Caco-2 (cell line): ENCODE measurements at regions not wholly inside any gene's neighbourhood (a gene's known extent, or its start where the extent isn't known, plus 50 kb on each side); places are given as distances from the start of the nearest gene placed in this dataset.
"Not testable (repeated sequence)": the region's sequence is repeated elsewhere in the genome, so short reads cannot be mapped to it uniquely, and the experiment has no call there.

Experiments used
- BruUV-seq: library from RNA; stranded (reverse); fragments of 400-500 nt; replicated peaks from 2 replicates; lab custom pipeline; 2021; lab: Mats Ljungman, UMichigan
- CTCF ChIA-PET: fragments of 300-600 bp; sonication (Branson Sonifier 250); formaldehyde crosslinking; loops from one replicate; lab custom pipeline; 2022; ENCODE audit warnings: antibody characterized with exemption; lab: Charles Lee
- POLR2A ChIA-PET: fragments of 300-600 bp; sonication (Branson Sonifier 250); formaldehyde crosslinking; loops from one replicate; lab custom pipeline; 2022; ENCODE audit warnings: antibody characterized with exemption; lab: Charles Lee
- DNase-seq, 2 experiments: peaks; one replicate each; pipeline versions ENCODE4 v3.0.0 to v3.0.0-alpha.2; 2020 to 2022
- H3K27me3 ChIP-seq: replicated peaks from 2 replicates; pipeline ENCODE4 v1.6.0; 2011; ENCODE audit warnings: low read length; ENCODE audit not compliant: control insufficient read depth, insufficient read depth
- H3K36me3 ChIP-seq: 2 replicates; pipeline ENCODE4 v1.5.1; 2011; ENCODE audit warnings: low read length; ENCODE audit not compliant: control insufficient read depth, insufficient read depth
- H3K4me1 ChIP-seq: fragments of 250-450 bp; sonication (Bioruptor Pico); 2 replicates; pipeline ENCODE4 v1.5.1; 2020; ENCODE audit warnings: mild to moderate bottlenecking
- H3K4me3 ChIP-seq: 2 replicates; pipeline ENCODE4 v1.5.1; 2011; ENCODE audit warnings: low read depth, mild to moderate bottlenecking, control low read depth, low read length
- H3K9me3 ChIP-seq: fragments of 250-450 bp; sonication (Bioruptor Pico); 2 replicates; pipeline ENCODE4 v1.5.1; 2020; ENCODE audit warnings: mild to moderate bottlenecking, moderate library complexity
- H3K27ac Mint-ChIP-seq: one replicate; pipeline ENCODE4 v1.8.0; 2022; ENCODE audit warnings: mixed read lengths; ENCODE audit not compliant: unreplicated experiment
- H3K27me3 Mint-ChIP-seq: one replicate; pipeline ENCODE4 v1.8.0; 2022; ENCODE audit warnings: mixed read lengths; ENCODE audit not compliant: insufficient read depth, unreplicated experiment
- H3K36me3 Mint-ChIP-seq: one replicate; pipeline ENCODE4 v1.8.0; 2022; ENCODE audit warnings: mild to moderate bottlenecking, mixed read lengths; ENCODE audit not compliant: insufficient read depth, unreplicated experiment
- H3K4me1 Mint-ChIP-seq: one replicate; pipeline ENCODE4 v1.8.0; 2022; ENCODE audit warnings: low read depth, mixed read lengths; ENCODE audit not compliant: unreplicated experiment
- H3K4me3 Mint-ChIP-seq: one replicate; pipeline ENCODE4 v1.8.0; 2022; ENCODE audit warnings: mild to moderate bottlenecking, moderate library complexity, mixed read lengths; ENCODE audit not compliant: unreplicated experiment
- H3K9me3 Mint-ChIP-seq: one replicate; pipeline ENCODE4 v1.8.0; 2022; ENCODE audit warnings: mixed read lengths; ENCODE audit not compliant: unreplicated experiment
- CTCF ChIP-seq, 2 experiments: fragments of 200-600 bp in 1 of 2; IDR thresholded peaks; 1 replicate in 1 of 2; 2 replicates in 1 of 2; pipeline versions ENCODE4 v1.5.1 to v1.8.0; 2011 to 2022; ENCODE audit warnings: antibody characterized with exemption in 1 of 2, control low read depth in 1 of 2, inconsistent platforms in 1 of 2, low read depth in 1 of 2, low read length in 1 of 2, mild to moderate bottlenecking in 1 of 2, moderate library complexity in 1 of 2; ENCODE audit not compliant: insufficient read depth in 1 of 2, severe bottlenecking in 1 of 2, unreplicated experiment in 1 of 2
- intact Hi-C: fragments of 100-400 bp; cut with micrococcal nuclease; formaldehyde crosslinking; loops from one replicate; pipeline ENCODE4 v1.10.0; 2022; ENCODE audit not compliant: unreplicated experiment

GRCh38 chr2:111517050-111517720 is 366.8 kb downstream of the ANAPC1 start:
- H3K9me3 Mint-ChIP-seq, H3K27me3 ChIP-seq, intact Hi-C loops, H3K4me1 ChIP-seq, DNase-seq, H3K27ac Mint-ChIP-seq, H3K36me3 Mint-ChIP-seq, H3K4me3 ChIP-seq, H3K36me3 ChIP-seq, H3K4me3 Mint-ChIP-seq, POLR2A ChIA-PET, H3K27me3 Mint-ChIP-seq, H3K9me3 ChIP-seq, CTCF ChIA-PET, BruUV-seq: not testable (repeated sequence)
- peaks cover 12% of the 10 kb centered on the region for H3K4me1 Mint-ChIP-seq

- H3K36me3 Mint-ChIP-seq, BruUV-seq, DNase-seq, H3K4me1 ChIP-seq, H3K4me3 ChIP-seq, POLR2A ChIA-PET, CTCF ChIA-PET, H3K27ac Mint-ChIP-seq, H3K9me3 ChIP-seq, H3K27me3 ChIP-seq, H3K36me3 ChIP-seq, intact Hi-C loops, H3K27me3 Mint-ChIP-seq, H3K4me3 Mint-ChIP-seq, H3K9me3 Mint-ChIP-seq: not testable (repeated sequence)
- H3K4me1 Mint-ChIP-seq: peaks cover 15% of the 10 kb centered on the region
Observed at GRCh38 chr2:111517721-111518053, 366.3 kb downstream of the ANAPC1 start.

DNA sequence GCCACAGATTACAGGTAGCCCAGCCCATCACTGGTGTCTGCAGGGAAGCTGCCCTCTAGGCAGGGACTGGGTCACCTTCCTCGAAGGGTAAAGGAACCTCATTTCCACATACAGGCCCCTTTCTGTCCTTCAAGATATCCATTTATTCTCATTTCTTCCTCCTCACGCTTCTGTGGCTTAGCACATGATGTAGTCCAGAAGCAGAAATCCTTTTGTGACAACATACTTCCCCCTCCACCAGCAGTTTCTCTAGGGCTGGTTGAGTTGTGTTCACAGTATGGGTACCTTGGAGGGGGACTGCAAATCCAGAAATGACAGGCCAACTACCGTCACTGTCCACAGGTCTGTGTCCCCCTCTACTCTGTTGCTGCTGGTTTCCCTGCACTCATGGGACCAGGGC is 364.9 kb downstream of the ANAPC1 start:
- peaks cover 25% of the 10 kb centered on the region for H3K4me1 Mint-ChIP-seq
- no peak for TF ChIP-seq CTCF (IDR thresholded peaks at IDR 0.05; ENCODE audit: insufficient read depth in 1 of 2, low read depth in 1 of 2, low read length in 1 of 2, severe bottlenecking in 1 of 2, unreplicated experiment in 1 of 2)

GRCh38 chr2:111522231-111522768 is 361.7 kb downstream of the ANAPC1 start:
- CTCF ChIA-PET: no interaction called here
- peak in 1 of 2 experiments; percentile 70 for DNase-seq

More for the DNA sequence above, 364.9 kb downstream of the ANAPC1 start:
- no TSS peak for BruUV-seq
- no peak overlapping the region for H3K27ac Mint-ChIP-seq
- H3K36me3 Mint-ChIP-seq: no peaks in the 10 kb centered on the region
- no peak overlapping the region for H3K4me3 Mint-ChIP-seq
- Histone ChIP-seq H3K4me1 (peaks cover 14% of the 10 kb centered on the region; the same call in 1 of the 2 replicates), H3K36me3 (no peaks in the 10 kb centered on the region), H3K9me3 (no peaks in the 10 kb centered on the region), H3K27me3 (no peaks in the 10 kb centered on the region), H3K4me3 (no peak overlapping the region)
- no peaks in the 10 kb centered on the region for H3K9me3 Mint-ChIP-seq
- DNase-seq: no peak
- ChIA-PET CTCF (no interaction called here), POLR2A (interaction anchor here (0.5 kb wide), 1 partner anchor 1064 kb away, joined by 3 read pairs; no protein-coding TSS in a partner anchor)
- intact Hi-C loops: no loop called here
- H3K27me3 Mint-ChIP-seq: no peaks in the 10 kb centered on the region

More at GRCh38 chr2:111522231-111522768, 361.7 kb downstream of the ANAPC1 start:
- intact Hi-C loops: no loop called here
- POLR2A ChIA-PET: no interaction called here
- Histone ChIP-seq H3K27me3 (no peaks in the 10 kb centered on the region), H3K9me3 (no peaks in the 10 kb centered on the region), H3K36me3 (no peaks in the 10 kb centered on the region), H3K4me3 (no peak overlapping the region), H3K4me1 (peaks cover 14% of the 10 kb centered on the region; the same call in 1 of the 2 replicates)
- BruUV-seq: no TSS peak
- Mint-ChIP-seq H3K27me3 (no peaks in the 10 kb centered on the region), H3K4me3 (peak overlapping the region; percentile 30), H3K27ac (peak overlapping the region; percentile 43), H3K4me1 (peaks cover 25% of the 10 kb centered on the region), H3K9me3 (no peaks in the 10 kb centered on the region), H3K36me3 (no peaks in the 10 kb centered on the region)
- no peak for TF ChIP-seq CTCF (IDR thresholded peaks at IDR 0.05; ENCODE audit: insufficient read depth in 1 of 2, low read depth in 1 of 2, low read length in 1 of 2, severe bottlenecking in 1 of 2, unreplicated experiment in 1 of 2)
